ENCODE measurements at regions not wholly inside any gene's neighbourhood (a gene's known extent, or its start where the extent isn't known, plus 50 kb on each side); places are given as distances from the start of the nearest gene placed in this dataset.

DNA sequence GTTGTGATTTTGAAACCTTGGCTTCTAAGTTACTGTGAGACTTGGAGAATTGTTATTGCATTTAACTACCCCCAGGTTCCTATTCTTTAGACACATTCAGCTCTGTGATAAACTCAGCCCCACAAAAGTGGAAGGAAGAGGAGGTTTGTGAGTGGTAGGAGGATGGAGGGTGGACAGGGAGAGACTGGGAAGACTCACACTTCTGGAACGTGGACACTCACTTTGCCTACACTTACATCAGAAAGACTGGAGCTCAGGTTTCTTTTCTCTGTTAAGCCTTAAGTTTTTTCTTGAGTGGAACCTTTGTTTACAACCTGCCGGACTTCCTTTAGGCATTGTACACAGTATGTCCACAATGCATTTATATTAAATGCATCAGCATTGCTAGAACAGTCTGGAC is 99.0 kb downstream of the AREG start:
- H2BK5ac ChIP-seq (ENCODE audit: low read length): no peak overlapping the region
- H2AK5ac ChIP-seq (ENCODE audit: low read depth, low read length): no peak overlapping the region
- H3K4me2 ChIP-seq (ENCODE audit: insufficient read depth, low read length, poor library complexity, severe bottlenecking): no peak overlapping the region
- no peak for DNase-seq (ENCODE audit: low spot score)
- H4K91ac ChIP-seq (ENCODE audit: low read depth, low read length, poor library complexity): no peak overlapping the region
- no peak overlapping the region for H4K8ac ChIP-seq (ENCODE audit: low read depth, low read length)
- whole genome bisulfite sequencing, 2 donors (ENCODE audit: extremely low coverage in 2 of 2, insufficient read length in 2 of 2, insufficient replicate concordance in 1 of 2): no CpG with 5 or more reads among the region's 2 CpGs
- no peaks in the 10 kb centered on the region for H3K36me3 ChIP-seq (replicated peaks in 1 of 2; ENCODE audit: control insufficient read depth in 2 of 2, insufficient read depth in 2 of 2, low read length in 2 of 2)
- H3K27ac ChIP-seq (replicated peaks; ENCODE audit: low read length): no peak overlapping the region
- H3K27me3 ChIP-seq (ENCODE audit: control insufficient read depth in 3 of 3, insufficient read depth in 3 of 3, low read depth in 1 of 3, low read length in 3 of 3): no peaks in the 10 kb centered on the region
- H3K9ac ChIP-seq (ENCODE audit: low read depth, low read length, poor library complexity): no peak overlapping the region
- H2BK120ac ChIP-seq (ENCODE audit: low read depth, low read length): no peak overlapping the region
- no peak overlapping the region for H3K4ac ChIP-seq (ENCODE audit: low read length)
- no peak overlapping the region for H3K14ac ChIP-seq (ENCODE audit: low read length)
- H2AFZ ChIP-seq (ENCODE audit: low read length): no peak overlapping the region
- H2BK15ac ChIP-seq (ENCODE audit: low read length): no peak overlapping the region
- H3K4me3 ChIP-seq (ENCODE audit: low read length in 2 of 2): no peak overlapping the region
- H3K79me1 ChIP-seq (ENCODE audit: low read depth, low read length): no peaks in the 10 kb centered on the region
- H3K23ac ChIP-seq (ENCODE audit: low read depth, low read length, poor library complexity): no peak overlapping the region
- H3K18ac ChIP-seq (ENCODE audit: low read length): no peak overlapping the region
- no peaks in the 10 kb centered on the region for H3K9me3 ChIP-seq (replicated peaks in 1 of 2; ENCODE audit: control insufficient read depth in 2 of 2, insufficient read depth in 1 of 2, low read depth in 1 of 2, low read length in 2 of 2)
- H2BK12ac ChIP-seq (ENCODE audit: low read length): no peak overlapping the region
- peaks cover 0 to 4% of the 10 kb centered on the region in 2 donors for H3K4me1 ChIP-seq (ENCODE audit: control insufficient read depth in 2 of 2, insufficient read depth in 1 of 2, low read depth in 1 of 2, low read length in 2 of 2)

DNA sequence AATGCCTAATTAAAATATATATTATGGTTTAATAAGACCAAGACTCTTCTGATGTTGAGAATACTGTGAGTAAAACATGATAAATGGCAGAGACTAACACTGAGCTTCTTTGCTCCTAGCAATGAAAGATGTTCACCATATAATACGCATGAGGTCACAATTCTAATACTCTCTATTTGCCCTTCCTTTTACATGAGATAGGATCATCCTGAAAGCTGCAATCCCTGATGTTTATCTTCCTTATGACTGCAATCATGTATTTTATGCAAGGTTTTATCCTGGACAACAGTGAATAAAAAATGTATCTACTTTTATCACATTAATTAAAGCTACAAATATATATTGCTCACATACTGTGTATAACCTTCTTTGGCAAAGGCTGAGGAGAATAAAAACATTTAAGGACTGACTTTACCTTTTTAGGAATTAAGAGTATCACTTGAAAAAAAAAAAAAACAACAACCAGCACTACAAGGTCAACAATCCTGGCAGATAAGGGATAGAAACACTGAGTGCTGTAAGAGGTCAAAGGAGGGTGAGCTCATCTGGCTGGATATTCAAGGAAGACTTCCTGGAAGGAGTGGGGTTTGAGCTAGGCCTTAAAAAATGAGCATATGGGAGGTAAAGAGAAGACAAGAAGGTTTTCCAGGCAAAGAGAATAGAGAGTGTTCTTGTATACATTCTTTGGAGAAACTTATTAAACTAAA is 99.9 kb downstream of the AREG start:
- DNase-seq (ENCODE audit: low spot score): no peak
- H2AK5ac ChIP-seq (ENCODE audit: low read depth, low read length): no peak overlapping the region
- H2BK12ac ChIP-seq (ENCODE audit: low read length): no peak overlapping the region
- no peak overlapping the region for H3K4me3 ChIP-seq (ENCODE audit: low read length in 2 of 2)
- H3K4ac ChIP-seq (ENCODE audit: low read length): no peak overlapping the region
- H3K4me1 ChIP-seq (ENCODE audit: control insufficient read depth in 2 of 2, insufficient read depth in 1 of 2, low read depth in 1 of 2, low read length in 2 of 2): peaks cover 0 to 4% of the 10 kb centered on the region in 2 donors
- H3K14ac ChIP-seq (ENCODE audit: low read length): no peak overlapping the region
- H3K9ac ChIP-seq (ENCODE audit: low read depth, low read length, poor library complexity): no peak overlapping the region
- H3K27ac ChIP-seq (replicated peaks; ENCODE audit: low read length): no peak overlapping the region
- no peak overlapping the region for H4K91ac ChIP-seq (ENCODE audit: low read depth, low read length, poor library complexity)
- H3K27me3 ChIP-seq (ENCODE audit: control insufficient read depth in 3 of 3, insufficient read depth in 3 of 3, low read depth in 1 of 3, low read length in 3 of 3): no peaks in the 10 kb centered on the region
- H3K36me3 ChIP-seq (replicated peaks in 1 of 2; ENCODE audit: control insufficient read depth in 2 of 2, insufficient read depth in 2 of 2, low read length in 2 of 2): no peaks in the 10 kb centered on the region
- no peak overlapping the region for H3K4me2 ChIP-seq (ENCODE audit: insufficient read depth, low read length, poor library complexity, severe bottlenecking)
- H2BK5ac ChIP-seq (ENCODE audit: low read length): no peak overlapping the region
- no CpG with 5 or more reads among the region's 1 CpG for WGBS, 2 donors (ENCODE audit: extremely low coverage in 2 of 2, insufficient read length in 2 of 2, insufficient replicate concordance in 1 of 2)
- H4K8ac ChIP-seq (ENCODE audit: low read depth, low read length): no peak overlapping the region
- H2BK120ac ChIP-seq (ENCODE audit: low read depth, low read length): no peak overlapping the region
- H3K23ac ChIP-seq (ENCODE audit: low read depth, low read length, poor library complexity): no peak overlapping the region
- no peaks in the 10 kb centered on the region for H3K9me3 ChIP-seq (replicated peaks in 1 of 2; ENCODE audit: control insufficient read depth in 2 of 2, insufficient read depth in 1 of 2, low read depth in 1 of 2, low read length in 2 of 2)
- H3K79me1 ChIP-seq (ENCODE audit: low read depth, low read length): no peaks in the 10 kb centered on the region
- no peak overlapping the region for H2AFZ ChIP-seq (ENCODE audit: low read length)
- H3K18ac ChIP-seq (ENCODE audit: low read length): no peak overlapping the region
- H2BK15ac ChIP-seq (ENCODE audit: low read length): no peak overlapping the region

DNA sequence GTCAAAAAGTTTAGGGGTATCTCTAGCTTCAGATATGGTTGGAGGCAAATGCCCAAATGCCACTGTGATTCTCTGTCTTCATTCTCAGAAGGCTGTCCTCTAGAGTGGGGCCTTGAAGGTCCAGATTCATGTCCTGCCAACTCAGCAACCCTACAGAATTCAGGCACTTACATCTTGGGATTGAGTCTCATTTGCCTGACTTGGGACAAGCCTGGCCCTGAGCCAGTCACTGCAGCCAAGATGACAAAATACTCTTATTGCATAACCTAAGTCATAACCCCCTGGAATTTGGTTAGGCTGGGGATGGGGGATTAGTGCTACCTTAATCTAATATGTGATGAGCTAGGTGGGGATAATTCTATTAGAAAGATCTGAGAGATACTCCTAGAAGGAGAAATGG is 100.5 kb downstream of the AREG start:
- H3K4me2 ChIP-seq (ENCODE audit: insufficient read depth, low read length, poor library complexity, severe bottlenecking): no peak overlapping the region
- H2BK5ac ChIP-seq (ENCODE audit: low read length): no peak overlapping the region
- peaks cover 0 to 4% of the 10 kb centered on the region in 2 donors for H3K4me1 ChIP-seq (ENCODE audit: control insufficient read depth in 2 of 2, insufficient read depth in 1 of 2, low read depth in 1 of 2, low read length in 2 of 2)
- H2AFZ ChIP-seq (ENCODE audit: low read length): no peak overlapping the region
- H3K27ac ChIP-seq (replicated peaks; ENCODE audit: low read length): no peak overlapping the region
- H4K8ac ChIP-seq (ENCODE audit: low read depth, low read length): no peak overlapping the region
- H4K91ac ChIP-seq (ENCODE audit: low read depth, low read length, poor library complexity): no peak overlapping the region
- H3K4me3 ChIP-seq (ENCODE audit: low read length in 2 of 2): no peak overlapping the region
- H2BK120ac ChIP-seq (ENCODE audit: low read depth, low read length): no peak overlapping the region
- H3K18ac ChIP-seq (ENCODE audit: low read length): no peak overlapping the region
- no peaks in the 10 kb centered on the region for H3K9me3 ChIP-seq (replicated peaks in 1 of 2; ENCODE audit: control insufficient read depth in 2 of 2, insufficient read depth in 1 of 2, low read depth in 1 of 2, low read length in 2 of 2)
- H2BK12ac ChIP-seq (ENCODE audit: low read length): no peak overlapping the region
- H3K9ac ChIP-seq (ENCODE audit: low read depth, low read length, poor library complexity): no peak overlapping the region
- no peaks in the 10 kb centered on the region for H3K36me3 ChIP-seq (replicated peaks in 1 of 2; ENCODE audit: control insufficient read depth in 2 of 2, insufficient read depth in 2 of 2, low read length in 2 of 2)
- H3K79me1 ChIP-seq (ENCODE audit: low read depth, low read length): no peaks in the 10 kb centered on the region
- H3K4ac ChIP-seq (ENCODE audit: low read length): no peak overlapping the region
- no peak overlapping the region for H3K23ac ChIP-seq (ENCODE audit: low read depth, low read length, poor library complexity)
- H3K14ac ChIP-seq (ENCODE audit: low read length): no peak overlapping the region
- no peak overlapping the region for H2AK5ac ChIP-seq (ENCODE audit: low read depth, low read length)
- H3K27me3 ChIP-seq (ENCODE audit: control insufficient read depth in 3 of 3, insufficient read depth in 3 of 3, low read depth in 1 of 3, low read length in 3 of 3): no peaks in the 10 kb centered on the region
- no peak for DNase-seq (ENCODE audit: low spot score)
- H2BK15ac ChIP-seq (ENCODE audit: low read length): no peak overlapping the region

DNA sequence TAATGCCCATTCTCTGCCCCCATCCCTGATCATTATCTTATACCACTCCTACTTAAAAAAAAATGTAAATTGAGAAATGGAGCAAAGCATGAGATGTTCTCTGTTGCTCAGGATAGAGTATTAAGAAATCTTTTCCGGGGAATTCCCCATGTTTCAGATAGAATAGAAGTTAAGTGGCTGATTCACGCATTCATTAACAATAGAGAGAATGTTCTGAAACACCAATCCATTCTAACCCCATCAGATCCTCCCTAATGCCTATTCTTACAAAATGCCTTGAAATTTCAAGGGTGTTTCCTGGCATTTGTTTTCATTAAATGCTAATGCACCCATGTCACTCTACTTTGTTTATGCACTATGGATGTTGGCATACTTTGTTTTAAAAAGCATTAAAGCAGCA is 101.1 kb downstream of the AREG start:
- Histone ChIP-seq H3K9ac (ENCODE audit: low read depth, low read length, poor library complexity) (no peak overlapping the region), H3K4me2 (ENCODE audit: insufficient read depth, low read length, poor library complexity, severe bottlenecking) (no peak overlapping the region), H2AFZ (ENCODE audit: low read length) (no peak overlapping the region), H3K4me1 (ENCODE audit: control insufficient read depth in 2 of 2, insufficient read depth in 1 of 2, low read depth in 1 of 2, low read length in 2 of 2) (peaks cover 0 to 4% of the 10 kb centered on the region in 2 donors), H3K23ac (ENCODE audit: low read depth, low read length, poor library complexity) (no peak overlapping the region), H3K18ac (ENCODE audit: low read length) (no peak overlapping the region), H2BK12ac (ENCODE audit: low read length) (no peak overlapping the region), H3K14ac (ENCODE audit: low read length) (no peak overlapping the region), H3K4me3 (ENCODE audit: low read length in 2 of 2) (no peak overlapping the region), H3K36me3 (replicated peaks in 1 of 2; ENCODE audit: control insufficient read depth in 2 of 2, insufficient read depth in 2 of 2, low read length in 2 of 2) (no peaks in the 10 kb centered on the region), H2BK5ac (ENCODE audit: low read length) (no peak overlapping the region), H4K91ac (ENCODE audit: low read depth, low read length, poor library complexity) (no peak overlapping the region), H2BK120ac (ENCODE audit: low read depth, low read length) (no peak overlapping the region), H3K9me3 (replicated peaks in 1 of 2; ENCODE audit: control insufficient read depth in 2 of 2, insufficient read depth in 1 of 2, low read depth in 1 of 2, low read length in 2 of 2) (no peaks in the 10 kb centered on the region), H3K79me1 (ENCODE audit: low read depth, low read length) (no peaks in the 10 kb centered on the region), H2AK5ac (ENCODE audit: low read depth, low read length) (no peak overlapping the region), H3K4ac (ENCODE audit: low read length) (no peak overlapping the region), H3K27me3 (ENCODE audit: control insufficient read depth in 3 of 3, insufficient read depth in 3 of 3, low read depth in 1 of 3, low read length in 3 of 3) (no peaks in the 10 kb centered on the region), H4K8ac (ENCODE audit: low read depth, low read length) (no peak overlapping the region), H2BK15ac (ENCODE audit: low read length) (no peak overlapping the region), H3K27ac (replicated peaks; ENCODE audit: low read length) (no peak overlapping the region)
- no peak for DNase-seq (ENCODE audit: low spot score)
- no CpG with 5 or more reads among the region's 2 CpGs for WGBS, 2 donors (ENCODE audit: extremely low coverage in 2 of 2, insufficient read length in 2 of 2, insufficient replicate concordance in 1 of 2)
